GM18502 (cell line): ENCODE measurements at regions not wholly inside any gene's neighbourhood (a gene's known extent, or its start where the extent isn't known, plus 50 kb on each side); places are given as distances from the start of the nearest gene placed in this dataset.
"Not testable (repeated sequence)": the region's sequence is repeated elsewhere in the genome, so short reads cannot be mapped to it uniquely, and the experiment has no call there.

Experiments used
- ATAC-seq: cut with Tn5 transposase; IDR thresholded peaks from one replicate; pipeline ENCODE4 v1.9.1; 2021; ENCODE audit warnings: mild to moderate bottlenecking; ENCODE audit not compliant: unreplicated experiment, poor library complexity

- ATAC-seq, result not testable (repeated sequence)
These were observed 62.2 kb upstream of the ANKRD55 start for GRCh38 chr5:56295311-56295710.

DNA sequence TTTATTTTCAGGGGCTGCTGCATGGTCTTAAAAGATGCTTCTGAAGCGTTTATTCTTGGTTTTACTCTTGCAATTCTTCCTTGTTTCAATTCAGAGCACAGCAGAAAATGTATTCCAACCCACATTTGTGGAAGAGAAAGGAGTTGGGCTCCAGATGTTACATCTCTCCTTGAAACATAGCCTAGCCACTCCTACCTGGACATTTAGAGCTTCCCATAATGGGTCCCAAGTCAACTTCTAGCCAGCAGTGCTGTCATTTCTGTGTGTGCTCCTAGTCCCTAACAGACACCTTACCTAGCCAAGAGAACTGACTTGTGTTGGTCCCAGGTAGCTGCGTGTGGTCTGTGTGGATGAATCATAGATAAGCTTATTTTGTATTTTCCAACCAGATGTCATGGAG, 61.2 kb upstream of the ANKRD55 start:
- ATAC-seq, result no peak

GRCh38 chr5:56292874-56293273, 59.7 kb upstream of the ANKRD55 start:
- ATAC-seq, result not testable (repeated sequence)

DNA sequence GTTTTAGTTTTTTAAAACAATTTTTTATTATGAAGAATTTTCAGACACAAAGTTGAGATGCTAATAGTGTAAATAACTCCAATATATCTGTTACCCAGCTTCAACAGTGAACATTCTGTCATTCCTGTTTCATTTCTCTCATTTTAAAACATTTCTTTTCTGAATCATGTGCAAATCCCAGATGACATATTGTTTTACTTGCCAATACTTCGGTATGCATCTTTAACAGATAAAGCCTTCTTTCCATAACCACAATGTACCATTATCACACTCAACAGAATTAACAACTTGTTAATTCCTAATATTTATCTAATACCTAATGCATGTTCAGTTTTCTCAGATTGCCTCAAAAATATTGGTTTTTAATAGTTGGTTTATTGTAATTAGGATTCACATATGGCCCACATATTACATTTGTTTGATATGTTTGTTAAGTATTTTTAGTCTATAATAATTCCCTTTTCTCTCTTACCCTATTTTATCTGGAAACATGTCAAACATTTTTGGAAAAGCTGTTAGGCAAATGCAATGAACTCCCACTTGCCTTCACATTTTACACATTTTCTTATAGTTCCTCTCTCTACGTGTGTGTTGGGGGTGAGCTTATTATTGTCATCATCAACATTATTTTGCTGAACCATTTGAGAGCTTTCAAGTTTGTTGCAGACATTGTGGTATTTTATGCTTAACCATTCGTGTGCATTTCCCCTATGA, 58.7 kb upstream of the ANKRD55 start:
- ATAC-seq, result no peak

DNA sequence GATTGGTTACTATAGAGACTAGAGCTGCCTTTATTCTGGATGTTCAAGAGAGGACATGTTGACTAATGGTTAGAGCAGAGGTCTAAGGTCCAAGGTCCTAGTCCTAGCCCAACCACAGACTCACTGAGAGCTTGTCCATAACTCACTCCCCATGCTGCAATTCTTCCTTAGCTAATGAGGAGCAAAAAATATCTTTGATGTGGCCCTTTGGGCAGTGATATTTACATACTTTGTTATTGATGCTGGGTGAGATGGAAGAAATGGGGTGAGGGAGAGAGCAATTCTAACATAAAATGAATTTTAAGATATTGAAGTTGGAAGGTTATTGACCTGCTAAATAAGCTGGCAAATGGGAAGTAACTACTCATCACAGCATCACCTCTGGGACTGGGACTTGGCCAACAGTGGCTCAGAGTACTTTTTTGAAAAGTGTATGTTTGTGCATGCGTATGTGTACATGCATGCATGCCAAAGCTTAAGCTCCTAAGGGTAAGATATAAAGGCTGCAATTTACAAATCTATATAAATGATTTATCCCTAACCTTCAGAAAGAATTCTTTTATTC, 58.0 kb upstream of the ANKRD55 start:
- ATAC-seq, result no peak

- ATAC-seq, result no peak
These were observed 57.4 kb upstream of the ANKRD55 start for GRCh38 chr5:56290378-56291078.

DNA sequence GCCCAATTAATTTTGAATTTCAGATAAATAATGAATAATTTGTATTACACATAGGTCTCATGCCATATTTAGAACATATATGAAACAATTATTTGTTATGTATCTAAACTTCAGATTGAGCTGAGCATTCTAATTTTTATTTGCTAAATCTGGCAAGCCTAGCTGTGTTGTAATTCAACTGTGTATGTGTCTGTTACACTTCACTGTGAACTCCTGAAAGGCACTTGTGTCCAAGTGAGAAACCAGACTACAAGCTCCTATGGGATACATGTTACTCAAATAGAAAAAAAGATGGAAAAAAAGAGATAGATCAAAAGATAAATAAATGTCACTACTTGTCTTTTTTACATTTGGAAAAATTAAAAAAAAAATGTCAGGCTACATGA, 56.5 kb upstream of the ANKRD55 start:
- no peak for ATAC-seq

- ATAC-seq, result no peak
These were observed 55.9 kb upstream of the ANKRD55 start for GRCh38 chr5:56288873-56289601.

DNA sequence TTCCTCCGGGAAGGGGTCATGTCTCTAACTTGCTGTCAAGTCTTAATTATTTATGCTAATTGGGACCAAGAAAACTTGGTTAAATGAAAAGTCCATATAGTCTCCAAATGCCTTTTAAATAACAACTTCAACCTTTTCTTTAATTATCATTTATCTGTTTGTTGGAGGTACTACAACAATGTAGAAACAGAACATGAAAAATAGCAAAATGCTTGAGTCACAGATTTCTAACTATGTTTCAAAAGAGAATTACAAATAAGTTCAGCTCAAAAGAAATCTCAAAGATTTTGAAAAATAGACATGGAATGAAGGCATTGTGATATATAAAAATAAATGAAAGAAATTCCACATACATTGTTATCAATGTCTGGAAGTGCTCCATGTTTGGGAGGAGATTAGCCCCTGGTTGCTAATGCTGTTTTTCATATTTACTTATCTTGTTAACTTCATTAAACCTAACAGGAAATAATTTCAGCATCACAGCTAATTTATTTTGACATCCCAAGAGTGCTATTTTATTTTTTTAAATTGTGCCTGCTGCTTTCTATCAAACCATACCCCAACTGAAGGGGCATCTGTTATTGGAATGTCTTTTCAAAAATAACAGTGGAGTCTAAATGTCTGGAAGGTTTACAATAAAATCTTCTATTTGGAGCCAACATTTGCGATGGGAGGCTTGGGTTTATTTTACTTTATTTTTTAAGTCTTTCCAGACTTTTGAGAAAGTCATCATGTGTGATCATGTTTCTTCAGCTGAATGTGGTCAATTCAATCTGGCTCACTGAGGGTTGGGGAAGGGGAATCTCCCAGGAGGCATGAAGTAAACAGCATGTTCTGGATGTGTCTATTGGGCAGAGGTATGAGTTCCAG, 53.1 kb upstream of the ANKRD55 start:
- no peak for ATAC-seq

DNA sequence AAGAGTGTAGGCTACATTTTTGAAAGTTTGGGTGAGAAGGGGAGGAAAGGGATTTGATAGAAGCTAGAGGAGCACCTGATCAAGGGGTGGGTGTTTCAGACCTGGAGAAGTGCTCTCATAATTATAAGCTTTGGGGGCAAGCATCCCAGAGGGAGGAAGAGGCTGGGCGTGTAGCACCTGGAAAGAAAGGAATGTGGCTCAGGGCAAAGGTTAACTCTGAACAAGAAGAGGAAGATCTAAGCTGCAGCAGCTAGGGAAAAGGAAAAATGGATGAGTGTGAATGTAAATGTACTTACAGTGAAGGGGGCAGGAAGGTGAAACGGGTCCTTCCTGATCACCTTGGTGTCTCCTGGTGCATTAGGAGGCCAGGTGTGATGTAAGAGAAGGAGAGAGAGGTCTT, 49.8 kb upstream of the ANKRD55 start:
- no peak for ATAC-seq
